AG20443 (cell line): ENCODE measurements at regions not wholly inside any gene's neighbourhood (a gene's known extent, or its start where the extent isn't known, plus 50 kb on each side); places are given as distances from the start of the nearest gene placed in this dataset.
"Not testable (repeated sequence)": the region's sequence is repeated elsewhere in the genome, so short reads cannot be mapped to it uniquely, and the experiment has no call there.

Experiments used
- DNase-seq: peaks from one replicate; pipeline ENCODE4 v3.0.0; 2012; ENCODE audit warnings: low spot score, mixed read lengths

- no peak for DNase-seq
Measured at GRCh38 chr4:124053872-124054538, 657.4 kb downstream of the SPRY1 start.

- no peak for DNase-seq
Measured at GRCh38 chr4:124055336-124055735, 657.2 kb downstream of the ANKRD50 start.

DNA sequence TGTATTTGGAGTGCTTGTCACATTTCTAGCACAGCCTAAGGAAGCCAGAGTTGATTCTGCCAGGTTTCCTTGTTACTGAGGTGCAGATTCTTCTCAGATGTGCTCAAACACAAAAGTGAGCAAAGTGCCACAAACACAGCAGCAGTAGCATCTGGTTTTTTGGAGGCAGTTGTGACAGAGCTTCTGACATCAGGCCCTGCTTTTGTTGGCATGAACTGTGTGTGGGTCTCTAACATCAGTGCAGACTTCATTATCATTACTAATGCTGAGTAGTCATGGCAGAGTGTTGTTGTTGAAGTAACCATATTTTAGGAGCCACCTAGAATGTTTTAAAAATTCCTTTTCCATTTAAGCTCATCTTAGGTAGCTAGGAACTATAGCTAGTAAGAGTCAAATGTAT, 656.6 kb downstream of the ANKRD50 start:
- DNase-seq, result peak; percentile 16

GRCh38 chr4:124060261-124060918, 652.1 kb downstream of the ANKRD50 start:
- DNase-seq, result peak; percentile 24

DNA sequence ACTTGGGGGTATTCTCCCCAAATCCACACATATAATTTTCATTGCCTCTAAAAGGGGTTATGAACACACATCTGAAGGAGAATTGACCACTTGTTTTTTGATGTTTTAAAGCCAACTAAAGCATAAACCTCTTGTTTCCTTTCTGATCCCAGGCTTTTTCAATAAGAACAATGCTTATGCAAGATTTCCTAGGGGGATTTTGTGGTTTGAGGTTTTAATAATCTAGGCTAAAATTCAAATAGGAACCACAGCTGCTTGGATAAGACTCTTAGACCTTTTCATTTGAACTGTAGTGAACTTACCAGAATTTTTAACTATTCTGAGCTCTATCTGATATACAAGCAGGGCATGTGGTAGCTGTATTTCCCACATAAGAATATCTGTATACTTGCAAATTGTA, 651.1 kb downstream of the ANKRD50 start:
- DNase-seq, result peak; percentile 24

DNA sequence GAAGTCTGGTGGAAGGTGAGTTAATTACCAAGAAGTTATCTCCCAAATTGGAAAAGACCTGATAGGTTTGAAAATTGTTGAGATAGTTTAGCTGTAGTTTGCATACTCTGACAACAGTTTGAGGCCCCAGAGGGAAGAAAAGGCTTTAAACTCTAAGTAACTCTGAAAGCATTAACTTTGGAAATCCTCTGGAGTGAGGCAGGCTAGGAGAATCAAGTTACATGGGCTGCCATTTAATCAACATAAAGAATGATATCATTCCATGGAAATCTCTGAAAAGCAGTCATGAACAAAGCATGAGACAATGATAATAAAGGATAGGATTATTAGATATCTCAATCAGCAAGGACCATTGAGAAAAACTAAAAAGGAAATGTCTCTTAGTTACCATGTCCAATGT, 647.1 kb downstream of the ANKRD50 start:
- DNase-seq, result no peak

GRCh38 chr4:124065936-124066335, 646.6 kb downstream of the ANKRD50 start:
- DNase-seq, result no peak

- no peak for DNase-seq
Measured at GRCh38 chr4:124066595-124066994, 645.9 kb downstream of the ANKRD50 start.

GRCh38 chr4:124067046-124067445, 645.5 kb downstream of the ANKRD50 start:
- no peak for DNase-seq

DNA sequence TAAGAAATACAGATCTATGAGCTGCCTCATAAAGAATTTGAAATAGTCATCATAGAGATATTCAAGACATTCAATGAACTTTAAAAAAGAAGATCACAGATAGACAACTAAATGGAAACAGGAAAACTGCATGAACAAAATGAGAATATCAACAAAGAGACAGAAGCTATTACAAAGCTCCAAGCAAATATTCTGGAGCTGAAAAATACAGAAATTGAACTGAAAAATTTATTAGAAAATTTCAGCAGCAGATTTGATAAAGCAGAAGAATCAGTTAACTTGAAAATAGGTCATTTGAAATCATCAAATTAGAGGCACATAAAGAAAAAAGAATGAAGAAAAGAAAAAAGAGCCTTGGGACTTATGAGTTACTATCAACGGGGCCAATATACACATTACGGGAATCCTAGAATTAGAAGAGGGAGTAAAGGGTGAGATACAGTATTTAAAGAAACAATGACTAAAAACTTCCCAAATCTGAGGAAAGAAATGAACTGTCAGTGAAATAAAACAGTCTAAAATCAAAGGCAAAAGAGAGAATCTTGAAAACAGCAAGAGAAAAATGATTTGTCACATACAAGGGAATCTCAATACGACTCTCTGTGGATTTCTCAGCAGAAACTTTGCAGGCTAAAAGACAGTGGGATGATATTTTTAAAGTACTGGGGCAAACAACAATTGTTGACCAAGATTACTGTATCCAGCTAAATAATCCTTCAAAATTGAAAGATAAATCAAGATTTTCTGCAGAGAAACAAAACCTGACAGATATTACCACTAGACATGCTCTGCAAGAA, 641.6 kb downstream of the ANKRD50 start:
- DNase-seq, result no peak

DNA sequence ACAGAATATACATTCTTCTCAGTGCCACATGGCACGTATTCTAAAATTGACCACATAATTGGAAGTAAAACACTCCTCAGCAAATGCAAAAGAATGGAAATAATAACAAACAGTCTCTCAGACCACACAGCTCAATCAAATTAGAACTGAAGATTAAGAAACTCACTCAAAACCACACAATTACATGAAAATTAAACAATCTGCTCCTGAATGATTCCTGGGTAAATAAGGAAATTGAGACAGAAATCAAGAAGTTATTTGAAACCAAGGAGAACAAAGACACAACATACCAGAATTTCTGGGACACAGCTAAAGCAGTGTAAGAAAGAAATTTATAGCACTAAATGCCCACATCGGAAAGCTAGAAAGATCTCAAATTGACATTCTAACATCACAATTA, 637.3 kb downstream of the ANKRD50 start:
- not testable (repeated sequence) for DNase-seq

DNA sequence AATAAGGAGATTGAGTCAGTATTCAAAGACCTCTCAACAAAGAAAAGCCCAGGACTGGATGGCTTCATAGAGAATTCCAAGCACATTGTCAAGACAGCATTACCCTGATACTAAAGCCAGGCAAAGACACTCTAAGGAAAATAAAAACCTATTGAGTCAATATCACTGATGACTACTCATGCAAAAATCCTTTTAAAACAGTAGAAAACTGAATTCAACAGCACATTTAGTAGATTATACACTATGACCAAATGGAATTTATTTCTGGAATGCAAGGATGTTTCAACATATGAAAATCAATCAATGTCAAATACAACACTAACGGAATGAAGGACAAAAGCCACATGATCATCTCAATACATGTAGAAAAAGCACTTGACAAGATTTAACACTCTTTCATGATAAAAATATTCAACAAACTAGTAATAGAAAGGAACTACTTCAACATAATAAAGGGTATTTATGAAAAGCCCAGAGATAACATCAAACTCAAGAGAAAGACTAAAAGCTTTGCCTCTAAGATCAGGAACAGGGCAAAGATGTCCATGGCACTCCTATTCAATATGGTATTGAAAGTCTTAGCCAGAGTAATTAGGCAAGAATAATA, 633.3 kb downstream of the ANKRD50 start:
- DNase-seq, result no peak

GRCh38 chr4:124083711-124084110, 628.8 kb downstream of the ANKRD50 start:
- peak; percentile 10 for DNase-seq

DNA sequence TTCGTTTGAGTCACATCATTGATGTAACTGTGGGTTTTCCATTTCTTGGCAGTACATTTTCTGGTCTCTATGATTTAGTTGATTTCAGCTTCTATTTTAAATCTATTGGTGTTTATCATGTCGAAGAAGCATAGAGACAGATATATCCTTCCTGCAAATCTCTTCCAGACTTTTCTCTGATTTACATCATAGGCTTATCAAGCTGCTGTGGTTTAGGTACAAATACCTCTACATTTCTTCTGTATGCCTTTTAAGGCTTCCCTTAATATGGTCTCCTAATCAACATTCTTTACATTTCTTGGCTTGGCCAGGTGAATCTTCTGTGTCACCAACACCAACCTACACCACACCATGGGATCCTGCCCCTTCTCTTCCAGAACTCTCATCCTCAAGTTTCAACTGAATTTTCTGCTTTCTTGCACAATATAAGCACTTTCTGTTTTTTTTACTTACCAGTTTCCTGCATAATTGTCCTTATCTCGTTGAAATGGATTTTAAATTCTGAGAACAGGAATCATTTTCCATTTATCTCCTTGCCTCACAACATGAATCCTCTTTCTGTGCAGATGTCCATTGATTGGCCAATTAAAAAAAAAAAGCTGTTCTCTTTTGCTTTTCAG, 626.9 kb downstream of the ANKRD50 start:
- no peak for DNase-seq

DNA sequence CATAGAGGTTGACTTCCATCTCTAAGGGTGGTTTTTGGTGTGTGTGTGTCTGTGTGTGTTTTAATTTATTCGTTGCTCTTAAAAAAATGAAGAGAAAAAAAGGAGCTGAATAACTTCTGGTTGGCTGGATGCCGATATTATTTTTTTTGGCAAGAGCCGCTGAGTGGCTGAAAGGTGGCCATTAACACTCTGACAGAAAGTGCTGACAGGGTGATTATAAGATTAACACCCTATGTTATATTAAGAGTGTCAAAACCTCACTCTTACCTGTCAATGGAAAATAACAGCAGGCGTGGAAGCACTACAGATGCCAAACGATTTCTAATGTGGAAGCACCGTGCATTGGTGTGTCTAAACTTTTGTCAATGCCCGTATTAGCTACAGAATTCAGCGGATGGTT, 622.5 kb downstream of the ANKRD50 start:
- DNase-seq, result no peak

GRCh38 chr4:124092101-124092500, 620.4 kb downstream of the ANKRD50 start:
- DNase-seq, result no peak

- no peak for DNase-seq
Measured at GRCh38 chr4:124092541-124092984, 620.0 kb downstream of the ANKRD50 start.

DNA sequence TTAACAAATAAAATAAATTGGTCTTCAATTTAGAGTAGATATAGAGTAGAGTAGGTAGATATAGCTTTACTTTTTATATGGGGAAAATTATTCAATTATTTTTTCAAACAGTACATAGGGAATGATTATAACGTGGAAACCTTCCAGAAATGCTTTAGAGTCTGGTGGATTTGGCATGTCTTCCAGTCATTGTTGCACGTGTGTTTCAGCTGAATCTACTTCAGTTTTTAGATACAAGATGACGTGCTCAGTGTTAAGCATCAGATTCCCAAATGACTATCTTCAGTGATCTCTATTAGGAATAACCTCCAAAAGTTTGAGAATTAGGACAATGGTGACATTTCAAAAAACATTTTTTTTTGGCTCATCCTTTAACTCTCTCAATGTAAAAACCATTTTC, 616.9 kb downstream of the ANKRD50 start:
- no peak for DNase-seq

DNA sequence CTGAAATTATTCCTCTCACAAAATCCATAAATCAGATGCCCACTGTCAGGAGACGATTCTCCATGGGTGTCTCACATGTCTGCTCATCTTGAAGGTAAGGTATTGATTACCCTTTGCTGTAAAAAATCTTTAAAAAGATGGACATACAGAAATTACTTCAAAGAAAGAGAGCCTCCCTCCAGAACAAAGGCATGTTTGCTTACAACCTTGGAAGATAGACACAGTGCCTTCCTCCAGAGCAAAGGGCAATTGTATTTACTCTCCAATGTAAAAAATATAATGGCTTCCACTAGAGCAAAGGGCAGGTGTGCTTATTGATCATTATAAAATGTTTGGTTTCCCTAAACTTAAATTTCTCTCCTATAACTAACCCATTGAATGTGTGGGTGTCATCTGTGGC, 616.2 kb downstream of the ANKRD50 start:
- no peak for DNase-seq

DNA sequence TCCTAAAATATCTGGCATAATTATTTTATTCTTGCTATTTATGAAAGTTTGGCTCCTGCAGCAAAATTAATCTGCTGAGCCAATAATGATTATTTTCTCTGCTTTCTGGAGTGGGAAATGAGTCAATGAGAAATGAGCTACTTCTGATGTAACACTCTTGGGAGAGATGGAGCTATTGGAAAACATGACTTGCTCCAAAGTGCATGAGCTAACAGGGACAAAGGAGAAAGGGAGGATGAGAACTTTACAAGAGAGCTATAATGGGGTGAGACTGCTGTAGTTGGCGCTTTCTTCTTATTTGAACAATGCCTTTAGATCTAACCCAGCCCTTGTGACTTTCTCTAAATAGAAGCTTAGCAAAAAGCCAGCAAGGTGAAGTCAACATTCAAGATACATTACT, 615.1 kb downstream of the ANKRD50 start:
- DNase-seq, result no peak

- DNase-seq, result no peak
Measured at GRCh38 chr4:124104101-124104500, 608.4 kb downstream of the ANKRD50 start.

DNA sequence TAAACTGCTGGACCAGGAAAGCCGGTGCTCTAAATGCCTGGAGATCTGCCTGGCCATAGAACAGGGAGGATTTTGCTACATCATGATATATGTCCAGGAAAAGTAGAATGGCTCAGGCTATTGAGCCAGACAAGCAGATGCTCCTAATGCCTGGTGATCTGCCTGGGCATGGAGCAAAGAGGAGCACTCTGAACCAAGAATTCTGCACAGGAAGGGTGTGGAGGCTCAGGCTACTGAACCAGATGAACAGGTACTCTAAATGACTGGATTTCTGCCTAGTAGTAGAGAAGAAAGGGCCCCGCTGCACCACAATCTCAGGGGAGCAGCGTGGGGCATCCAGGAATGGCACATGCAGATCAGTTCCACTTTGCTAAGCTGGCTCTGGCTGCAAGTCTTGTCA, 607.9 kb downstream of the ANKRD50 start:
- no peak for DNase-seq
